Epithelial cell of esophagus (primary cell): ENCODE measurements at regions not wholly inside any gene's neighbourhood (a gene's known extent, or its start where the extent isn't known, plus 50 kb on each side); places are given as distances from the start of the nearest gene placed in this dataset.

ENCODE experiments used
- DNase-seq: peaks from one replicate; pipeline ENCODE4 v3.0.0; 2010; ENCODE audit warnings: low read depth
- H3K4me3 ChIP-seq: 2 replicates; pipeline ENCODE4 v1.5.1; 2011; ENCODE audit warnings: mild to moderate bottlenecking, low read length, control low read depth
- TF ChIP-seq, protein P1 (sequence below): IDR thresholded peaks from 2 replicates; pipeline ENCODE4 v1.5.1; 2011; ENCODE audit warnings: low read depth, mild to moderate bottlenecking, low read length, control low read depth, inconsistent platforms; ENCODE audit not compliant: insufficient read depth; ENCODE audit errors: missing control alignments

DNA sequence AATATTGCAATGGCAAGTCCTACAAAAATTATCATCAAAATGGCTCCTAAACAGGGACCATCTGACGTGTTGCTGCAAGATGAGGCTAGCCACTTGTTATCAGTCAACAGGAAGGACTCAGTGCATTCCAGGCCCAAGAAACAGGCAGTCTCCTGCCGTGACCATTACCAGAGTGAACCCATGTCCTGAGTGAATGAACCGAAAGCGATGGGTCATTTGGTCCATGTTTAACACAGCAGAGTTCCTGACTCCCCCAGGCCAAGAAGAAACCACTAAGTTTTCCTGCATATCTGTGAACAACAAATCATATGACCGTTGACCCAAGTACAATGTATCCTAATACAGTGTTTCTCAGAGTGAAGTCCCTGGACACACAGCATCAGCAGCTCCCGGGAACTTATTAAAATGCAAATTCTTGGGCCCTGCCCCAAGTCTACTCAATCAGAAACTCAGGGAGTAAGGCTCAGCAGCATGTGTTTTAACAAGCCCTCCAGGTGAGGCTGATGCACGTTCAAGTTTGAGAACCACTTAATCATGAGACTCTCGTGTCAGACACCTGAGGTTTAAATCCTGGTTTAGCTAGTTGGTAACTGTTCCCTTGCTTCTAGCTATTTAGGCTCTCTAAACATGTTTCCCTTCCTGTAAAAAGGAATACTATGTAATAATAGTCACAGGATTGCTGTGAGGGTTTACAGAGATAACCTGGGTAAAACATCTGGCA, 429.4 kb upstream of the MAF start:
- TF ChIP-seq, protein P1, sequence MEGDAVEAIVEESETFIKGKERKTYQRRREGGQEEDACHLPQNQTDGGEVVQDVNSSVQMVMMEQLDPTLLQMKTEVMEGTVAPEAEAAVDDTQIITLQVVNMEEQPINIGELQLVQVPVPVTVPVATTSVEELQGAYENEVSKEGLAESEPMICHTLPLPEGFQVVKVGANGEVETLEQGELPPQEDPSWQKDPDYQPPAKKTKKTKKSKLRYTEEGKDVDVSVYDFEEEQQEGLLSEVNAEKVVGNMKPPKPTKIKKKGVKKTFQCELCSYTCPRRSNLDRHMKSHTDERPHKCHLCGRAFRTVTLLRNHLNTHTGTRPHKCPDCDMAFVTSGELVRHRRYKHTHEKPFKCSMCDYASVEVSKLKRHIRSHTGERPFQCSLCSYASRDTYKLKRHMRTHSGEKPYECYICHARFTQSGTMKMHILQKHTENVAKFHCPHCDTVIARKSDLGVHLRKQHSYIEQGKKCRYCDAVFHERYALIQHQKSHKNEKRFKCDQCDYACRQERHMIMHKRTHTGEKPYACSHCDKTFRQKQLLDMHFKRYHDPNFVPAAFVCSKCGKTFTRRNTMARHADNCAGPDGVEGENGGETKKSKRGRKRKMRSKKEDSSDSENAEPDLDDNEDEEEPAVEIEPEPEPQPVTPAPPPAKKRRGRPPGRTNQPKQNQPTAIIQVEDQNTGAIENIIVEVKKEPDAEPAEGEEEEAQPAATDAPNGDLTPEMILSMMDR, result no peak
- no peak overlapping the region for H3K4me3 ChIP-seq

DNA sequence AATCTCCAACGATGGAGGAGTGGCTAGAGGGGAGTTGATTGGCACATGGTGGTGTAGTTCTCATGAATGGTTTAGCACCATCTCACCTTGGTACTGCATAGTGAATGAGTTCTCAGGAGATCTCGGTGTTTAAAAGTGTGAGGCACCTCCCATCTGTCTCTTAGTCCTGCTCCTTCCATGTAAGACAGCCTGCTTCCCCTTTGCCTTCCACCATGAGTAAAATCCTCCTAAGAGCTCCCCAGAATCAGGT, 428.8 kb upstream of the MAF start:
- TF ChIP-seq, protein P1, result no peak
- H3K4me3 ChIP-seq, result no peak overlapping the region
- no peak for DNase-seq

More for the DNA sequence above, 429.4 kb upstream of the MAF start:
- DNase-seq, result peak; percentile 92

DNA sequence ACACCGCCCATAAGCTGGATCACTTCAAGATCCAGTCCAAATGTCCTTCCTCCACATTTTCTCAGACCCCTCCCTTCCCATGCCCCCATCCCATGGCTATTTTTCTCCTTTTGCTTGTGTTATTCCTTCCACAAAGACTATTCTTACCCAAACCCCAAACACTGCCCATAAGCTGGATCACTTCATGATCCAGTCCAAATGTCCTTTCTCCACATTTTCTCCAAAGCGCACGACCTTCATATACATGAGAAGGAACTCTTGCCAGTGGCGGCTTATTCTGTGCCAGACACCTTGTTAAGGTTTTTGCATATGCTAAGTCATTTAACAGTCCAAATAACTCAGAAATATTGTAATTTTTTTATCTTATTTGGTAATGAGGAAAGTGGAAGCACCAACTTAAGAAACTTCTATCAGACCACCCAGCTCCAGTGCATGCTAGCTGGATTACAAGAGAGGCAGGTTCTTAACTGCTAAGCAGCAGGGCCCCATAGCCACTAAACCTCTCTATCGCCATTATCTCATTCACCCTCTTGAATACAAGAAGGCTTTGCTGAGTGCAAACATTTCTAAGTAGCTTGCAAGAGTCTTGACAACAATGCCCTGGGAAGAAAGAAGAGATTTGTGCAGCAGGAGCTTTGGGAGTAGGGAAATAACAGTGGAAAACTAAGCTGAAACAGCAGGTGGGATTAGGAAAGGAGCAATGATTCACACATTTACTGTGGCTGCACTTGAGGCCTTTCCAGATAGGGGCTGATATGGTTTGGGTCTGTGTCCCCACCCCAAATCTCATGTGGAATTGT, 428.2 kb upstream of the MAF start:
- TF ChIP-seq, protein P1, result no peak
- no peak overlapping the region for H3K4me3 ChIP-seq
- DNase-seq, result no peak

DNA sequence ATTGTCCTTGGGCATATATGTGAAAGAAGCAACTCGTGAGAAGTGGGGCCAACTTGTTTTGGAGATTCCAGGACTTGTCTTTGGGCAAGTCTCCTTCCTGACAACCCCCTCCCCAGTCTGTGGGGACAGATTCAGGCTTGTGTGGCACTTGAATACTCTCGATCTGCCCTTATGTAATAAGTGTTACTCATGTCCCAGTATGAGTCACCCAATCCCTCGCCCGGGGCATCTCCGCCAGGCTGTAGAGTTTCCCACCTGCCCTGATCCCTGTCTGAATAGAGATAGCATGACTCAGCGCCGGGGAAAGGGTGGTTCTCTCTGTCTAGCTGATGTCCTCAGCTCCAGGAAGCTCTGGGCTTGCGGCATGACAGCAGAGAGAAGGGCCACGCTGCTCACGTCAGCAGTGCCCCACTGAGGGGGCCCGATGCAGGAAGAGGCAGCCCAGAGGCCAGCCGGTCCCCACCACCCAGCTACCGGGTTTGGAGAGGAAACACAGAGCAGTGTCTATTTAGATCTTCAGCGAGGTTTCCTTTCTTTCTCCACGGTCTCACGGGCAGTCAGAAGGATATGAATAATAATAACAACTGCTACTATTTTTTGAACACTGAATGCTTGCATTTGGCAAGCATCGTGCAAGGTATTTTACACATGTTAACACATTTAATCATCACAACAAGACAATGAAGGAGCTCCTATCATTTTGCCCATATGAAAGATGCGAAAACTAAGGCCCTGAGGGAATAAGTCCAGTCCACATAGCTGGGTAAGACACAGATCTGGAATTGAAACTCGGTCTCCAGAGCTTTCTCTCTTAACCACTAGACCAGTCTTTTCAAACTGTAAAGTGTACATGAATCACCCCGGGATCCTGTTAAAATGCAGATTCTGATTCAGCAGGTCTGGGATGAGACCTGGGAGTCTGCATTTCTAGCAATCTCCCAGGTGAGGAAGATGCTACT, 426.7 kb upstream of the MAF start:
- H3K4me3 ChIP-seq, result no peak overlapping the region
- TF ChIP-seq, protein P1, result no peak
- peak; percentile 99 for DNase-seq

DNA sequence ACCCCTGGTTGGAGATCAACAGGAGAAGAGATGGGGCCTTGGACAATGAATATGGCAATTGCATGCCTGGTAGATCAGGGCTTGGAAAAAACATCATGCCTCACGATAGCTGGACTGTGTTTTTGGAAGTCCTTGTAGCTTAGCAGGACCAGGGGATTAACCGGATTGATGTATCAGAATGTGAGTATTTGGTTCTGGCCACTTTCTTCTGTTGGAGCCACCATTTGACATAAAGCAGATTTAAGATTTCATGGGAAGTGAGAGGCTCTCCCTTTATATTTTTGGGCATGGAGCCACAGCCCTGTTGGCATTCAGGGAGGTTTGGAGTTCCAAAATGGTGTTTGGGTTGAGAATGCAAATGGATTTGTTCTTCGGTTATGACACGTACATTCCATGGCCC, 424.7 kb upstream of the MAF start:
- no peak overlapping the region for H3K4me3 ChIP-seq
- DNase-seq, result no peak
- TF ChIP-seq, protein P1, result no peak

DNA sequence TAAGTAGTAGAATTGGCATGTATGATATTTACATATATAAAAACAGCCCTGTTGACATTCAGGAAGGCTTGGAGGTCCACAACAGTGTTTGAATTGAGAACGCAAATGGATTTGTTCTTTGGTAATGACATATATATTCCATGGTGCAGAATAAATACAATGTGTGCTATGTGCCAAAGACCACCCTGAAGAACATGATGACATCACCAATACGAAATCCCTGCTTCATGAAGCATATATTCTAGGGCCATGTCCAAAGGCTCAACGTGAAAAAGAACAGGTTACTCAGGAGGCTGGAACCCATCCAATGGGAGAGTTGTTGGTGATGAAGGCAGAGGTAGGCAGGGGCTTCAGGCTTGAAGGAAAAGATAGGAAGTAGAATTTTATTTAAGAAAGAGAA, 423.9 kb upstream of the MAF start:
- no peak overlapping the region for H3K4me3 ChIP-seq
- TF ChIP-seq, protein P1, result no peak
- no peak for DNase-seq
